HFFc6 (cell line): ENCODE measurements at regions not wholly inside any gene's neighbourhood (a gene's known extent, or its start where the extent isn't known, plus 50 kb on each side); places are given as distances from the start of the nearest gene placed in this dataset.

Experiments used
- DNase-seq: peaks from one replicate; pipeline ENCODE4 v3.0.0-alpha.2; 2018
- H3K27ac Mint-ChIP-seq: 2 replicates; pipeline ENCODE4 v1.8.0; 2020; ENCODE audit warnings: mild to moderate bottlenecking, mixed read lengths
- H3K27me3 Mint-ChIP-seq: 2 replicates; pipeline ENCODE4 v1.8.0; 2021; ENCODE audit warnings: mild to moderate bottlenecking, moderate library complexity, mixed read lengths; ENCODE audit not compliant: insufficient read depth
- H3K36me3 Mint-ChIP-seq: 2 replicates; pipeline ENCODE4 v1.8.0; 2021; ENCODE audit warnings: low read depth, mixed read lengths
- H3K4me1 Mint-ChIP-seq: 2 replicates; pipeline ENCODE4 v1.8.0; 2020; ENCODE audit warnings: low read depth, mixed read lengths
- H3K4me3 Mint-ChIP-seq: 2 replicates; pipeline ENCODE4 v1.8.0; 2020; ENCODE audit warnings: mild to moderate bottlenecking, moderate library complexity, mixed read lengths
- H3K9me3 Mint-ChIP-seq: 2 replicates; pipeline ENCODE4 v1.8.0; 2020; ENCODE audit warnings: mild to moderate bottlenecking, mixed read lengths
- CTCF ChIP-seq: fragments of 200-600 bp; sonication (generic); IDR thresholded peaks from 2 replicates; pipeline ENCODE4 v1.5.0; 2021; ENCODE audit warnings: antibody characterized with exemption, mild to moderate bottlenecking

- Mint-ChIP-seq H3K4me3 (no peak overlapping the region), H3K27me3 (peaks cover 1% of the 10 kb centered on the region; the same call in 1 of the 2 replicates), H3K9me3 (peaks cover 59% of the 10 kb centered on the region), H3K4me1 (no peaks in the 10 kb centered on the region), H3K36me3 (0 out of 2 replicates have a peak, but pooled peaks cover 6% of the 10 kb centered on the region), H3K27ac (no peak overlapping the region)
- no peak for TF ChIP-seq CTCF
- no peak for DNase-seq
Measured at GRCh38 chr12:108043750-108044533, 85.1 kb upstream of the WSCD2 start.

- DNase-seq, result no peak
- H3K27me3 Mint-ChIP-seq, result no peaks in the 10 kb centered on the region
- H3K27ac Mint-ChIP-seq, result no peak overlapping the region
- TF ChIP-seq CTCF, result no peak
- H3K4me1 Mint-ChIP-seq, result no peaks in the 10 kb centered on the region
- H3K4me3 Mint-ChIP-seq, result no peak overlapping the region
- 0 out of 2 replicates have a peak, but pooled peaks cover 6% of the 10 kb centered on the region for H3K36me3 Mint-ChIP-seq
- H3K9me3 Mint-ChIP-seq, result peaks cover 66% of the 10 kb centered on the region
Measured at GRCh38 chr12:108046135-108046534, 83.0 kb upstream of the WSCD2 start.

GRCh38 chr12:108046650-108047049 is 82.4 kb upstream of the WSCD2 start:
- Mint-ChIP-seq H3K4me1 (no peaks in the 10 kb centered on the region), H3K27me3 (no peaks in the 10 kb centered on the region; the same call in 1 of the 2 replicates)

GRCh38 chr12:108047071-108047550 is 82.0 kb upstream of the WSCD2 start:
- Mint-ChIP-seq H3K36me3 (0 out of 2 replicates have a peak, but pooled peaks cover 6% of the 10 kb centered on the region), H3K27me3 (no peaks in the 10 kb centered on the region; the same call in 1 of the 2 replicates), H3K27ac (no peak overlapping the region), H3K4me3 (no peak overlapping the region), H3K4me1 (no peaks in the 10 kb centered on the region), H3K9me3 (peaks cover 64% of the 10 kb centered on the region)
- DNase-seq, result no peak
- no peak for TF ChIP-seq CTCF

More at GRCh38 chr12:108046650-108047049, 82.4 kb upstream of the WSCD2 start:
- H3K27ac Mint-ChIP-seq, result no peak overlapping the region
- no peak for TF ChIP-seq CTCF
- H3K36me3 Mint-ChIP-seq, result 0 out of 2 replicates have a peak, but pooled peaks cover 6% of the 10 kb centered on the region
- no peak for DNase-seq
- peaks cover 63% of the 10 kb centered on the region for H3K9me3 Mint-ChIP-seq
- H3K4me3 Mint-ChIP-seq, result no peak overlapping the region

- Mint-ChIP-seq H3K27me3 (no peaks in the 10 kb centered on the region; the same call in 1 of the 2 replicates), H3K36me3 (0 out of 2 replicates have a peak, but pooled peaks cover 6% of the 10 kb centered on the region), H3K27ac (no peak overlapping the region), H3K9me3 (peaks cover 64% of the 10 kb centered on the region), H3K4me1 (no peaks in the 10 kb centered on the region), H3K4me3 (no peak overlapping the region)
- no peak for DNase-seq
- TF ChIP-seq CTCF, result no peak
Measured at GRCh38 chr12:108048686-108049085, 80.4 kb upstream of the WSCD2 start.
